ENCODE measurements at regions not wholly inside any gene's neighbourhood (a gene's known extent, or its start where the extent isn't known, plus 50 kb on each side); places are given as distances from the start of the nearest gene placed in this dataset.

GRCh38 chr14:65943150-65943549 is 530.6 kb downstream of the FUT8 start:
- DNase-seq (no peak), ATAC-seq (ENCODE audit: low FRiP score in 2 of 2) (no peak)
- no peak overlapping the region for H3K27ac ChIP-seq
- no peak overlapping the region for H3K4me3 ChIP-seq
- no peaks in the 10 kb centered on the region for H3K9me3 ChIP-seq
- no peaks in the 10 kb centered on the region for H3K27me3 ChIP-seq
- H3K4me1 ChIP-seq, result no peaks in the 10 kb centered on the region
- TF ChIP-seq CTCF (IDR thresholded peaks at IDR 0.05) (no peak), EP300 (IDR thresholded peaks at IDR 0.05) (no peak), POLR2A (IDR thresholded peaks at IDR 0.05) (no peak), POLR2AphosphoS5 (IDR thresholded peaks at IDR 0.05) (no peak)
- H3K36me3 ChIP-seq, result no peaks in the 10 kb centered on the region

GRCh38 chr14:65943916-65944410 is 531.4 kb downstream of the FUT8 start:
- H3K36me3 ChIP-seq, result no peaks in the 10 kb centered on the region
- DNase-seq (no peak), ATAC-seq (ENCODE audit: low FRiP score in 2 of 2) (no peak)
- H3K4me3 ChIP-seq, result no peak overlapping the region
- TF ChIP-seq POLR2AphosphoS5 (IDR thresholded peaks at IDR 0.05), result no peak
- no peak for TF ChIP-seq CTCF (IDR thresholded peaks at IDR 0.05)
- WGBS, 2 donors, result 89 to 94% methylated on average over 5 of the region's 5 CpGs
- no peak overlapping the region for H3K27ac ChIP-seq
- no peaks in the 10 kb centered on the region for H3K27me3 ChIP-seq
- H3K4me1 ChIP-seq, result no peaks in the 10 kb centered on the region
- no peaks in the 10 kb centered on the region for H3K9me3 ChIP-seq

GRCh38 chr14:65945327-65945726 is 532.8 kb downstream of the FUT8 start:
- TF ChIP-seq CTCF (IDR thresholded peaks at IDR 0.05) (no peak), EP300 (IDR thresholded peaks at IDR 0.05) (no peak), POLR2A (IDR thresholded peaks at IDR 0.05) (no peak), POLR2AphosphoS5 (IDR thresholded peaks at IDR 0.05) (no peak)
- WGBS, 2 donors, result 88 to 89% methylated on average over 3 of the region's 3 CpGs

GRCh38 chr14:65946494-65946893 is 534.0 kb downstream of the FUT8 start:
- WGBS, 2 donors, result 90 to 94% methylated on average over 3 to 4 of the region's 4 CpGs
- TF ChIP-seq CTCF (IDR thresholded peaks at IDR 0.05) (no peak), POLR2A (IDR thresholded peaks at IDR 0.05) (no peak), POLR2AphosphoS5 (IDR thresholded peaks at IDR 0.05) (no peak), EP300 (IDR thresholded peaks at IDR 0.05) (no peak)
- no peaks in the 10 kb centered on the region for H3K9me3 ChIP-seq
- no peak for DNase-seq
- no peaks in the 10 kb centered on the region for H3K27me3 ChIP-seq
- no peak overlapping the region for H3K27ac ChIP-seq
- no peak overlapping the region for H3K4me3 ChIP-seq
- ATAC-seq (ENCODE audit: low FRiP score in 2 of 2), result no peak
- no peaks in the 10 kb centered on the region for H3K36me3 ChIP-seq
- peaks cover 0 to 6% (median 0%) of the 10 kb centered on the region in 4 donors for H3K4me1 ChIP-seq

More at GRCh38 chr14:65945327-65945726, 532.8 kb downstream of the FUT8 start:
- H3K27ac ChIP-seq, result no peak overlapping the region
- no peaks in the 10 kb centered on the region for H3K9me3 ChIP-seq
- H3K27me3 ChIP-seq, result no peaks in the 10 kb centered on the region
- DNase-seq (no peak), ATAC-seq (ENCODE audit: low FRiP score in 2 of 2) (no peak)
- peaks cover 0 to 5% (median 0%) of the 10 kb centered on the region in 4 donors for H3K4me1 ChIP-seq
- H3K4me3 ChIP-seq, result no peak overlapping the region
- H3K36me3 ChIP-seq, result no peaks in the 10 kb centered on the region

- no peak for DNase-seq
- no peak overlapping the region for H3K27ac ChIP-seq
- no peak overlapping the region for H3K4me3 ChIP-seq
- H3K9me3 ChIP-seq, result no peaks in the 10 kb centered on the region
- no peak for ATAC-seq (ENCODE audit: low FRiP score in 2 of 2)
- H3K4me1 ChIP-seq, result peaks cover 0 to 6% (median 0%) of the 10 kb centered on the region in 4 donors
- TF ChIP-seq EP300 (IDR thresholded peaks at IDR 0.05), result no peak
- TF ChIP-seq CTCF (IDR thresholded peaks at IDR 0.05), result no peak
- H3K27me3 ChIP-seq, result no peaks in the 10 kb centered on the region
- 51 to 52% methylated on average over 8 of the region's 8 CpGs for WGBS, 2 donors
- H3K36me3 ChIP-seq, result no peaks in the 10 kb centered on the region
Measured at GRCh38 chr14:65948302-65948701, 535.8 kb downstream of the FUT8 start.
